ENCODE measurements at regions not wholly inside any gene's neighbourhood (a gene's known extent, or its start where the extent isn't known, plus 50 kb on each side); places are given as distances from the start of the nearest gene placed in this dataset.

DNA sequence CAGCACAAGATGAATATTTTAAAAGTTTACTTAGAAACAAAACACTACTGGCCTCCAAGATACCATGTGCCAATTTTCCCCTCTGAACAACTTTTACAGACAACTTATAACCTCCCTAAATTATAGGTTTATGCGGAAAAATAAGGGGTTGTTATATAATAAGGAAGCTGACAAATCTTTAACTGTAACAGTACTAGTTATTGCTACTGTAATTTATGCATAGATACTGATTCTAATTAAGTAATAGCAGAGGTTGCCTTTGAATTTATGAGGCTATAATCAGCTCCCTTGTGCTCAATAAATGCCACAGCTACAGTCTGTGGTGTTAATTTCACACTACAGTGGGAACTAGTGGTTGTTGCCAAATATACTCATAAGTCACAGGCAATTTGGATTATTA is 291.3 kb upstream of the PCSK5 start:
- TF ChIP-seq POLR2AphosphoS5 (IDR thresholded peaks at IDR 0.05) (no peak), MXI1 (conservative IDR thresholded peaks at IDR 0.05; ENCODE audit: poor library complexity, severe bottlenecking) (no peak), EP300 (conservative IDR thresholded peaks at IDR 0.05; ENCODE audit: poor library complexity, severe bottlenecking) (no peak), SMC3 (conservative IDR thresholded peaks at IDR 0.05; ENCODE audit: poor library complexity) (no peak)
- TF ChIP-seq, protein P1, sequence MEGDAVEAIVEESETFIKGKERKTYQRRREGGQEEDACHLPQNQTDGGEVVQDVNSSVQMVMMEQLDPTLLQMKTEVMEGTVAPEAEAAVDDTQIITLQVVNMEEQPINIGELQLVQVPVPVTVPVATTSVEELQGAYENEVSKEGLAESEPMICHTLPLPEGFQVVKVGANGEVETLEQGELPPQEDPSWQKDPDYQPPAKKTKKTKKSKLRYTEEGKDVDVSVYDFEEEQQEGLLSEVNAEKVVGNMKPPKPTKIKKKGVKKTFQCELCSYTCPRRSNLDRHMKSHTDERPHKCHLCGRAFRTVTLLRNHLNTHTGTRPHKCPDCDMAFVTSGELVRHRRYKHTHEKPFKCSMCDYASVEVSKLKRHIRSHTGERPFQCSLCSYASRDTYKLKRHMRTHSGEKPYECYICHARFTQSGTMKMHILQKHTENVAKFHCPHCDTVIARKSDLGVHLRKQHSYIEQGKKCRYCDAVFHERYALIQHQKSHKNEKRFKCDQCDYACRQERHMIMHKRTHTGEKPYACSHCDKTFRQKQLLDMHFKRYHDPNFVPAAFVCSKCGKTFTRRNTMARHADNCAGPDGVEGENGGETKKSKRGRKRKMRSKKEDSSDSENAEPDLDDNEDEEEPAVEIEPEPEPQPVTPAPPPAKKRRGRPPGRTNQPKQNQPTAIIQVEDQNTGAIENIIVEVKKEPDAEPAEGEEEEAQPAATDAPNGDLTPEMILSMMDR (IDR thresholded peaks at IDR 0.05; ENCODE audit: poor library complexity, severe bottlenecking): no peak
- TF ChIP-seq, protein P2, sequence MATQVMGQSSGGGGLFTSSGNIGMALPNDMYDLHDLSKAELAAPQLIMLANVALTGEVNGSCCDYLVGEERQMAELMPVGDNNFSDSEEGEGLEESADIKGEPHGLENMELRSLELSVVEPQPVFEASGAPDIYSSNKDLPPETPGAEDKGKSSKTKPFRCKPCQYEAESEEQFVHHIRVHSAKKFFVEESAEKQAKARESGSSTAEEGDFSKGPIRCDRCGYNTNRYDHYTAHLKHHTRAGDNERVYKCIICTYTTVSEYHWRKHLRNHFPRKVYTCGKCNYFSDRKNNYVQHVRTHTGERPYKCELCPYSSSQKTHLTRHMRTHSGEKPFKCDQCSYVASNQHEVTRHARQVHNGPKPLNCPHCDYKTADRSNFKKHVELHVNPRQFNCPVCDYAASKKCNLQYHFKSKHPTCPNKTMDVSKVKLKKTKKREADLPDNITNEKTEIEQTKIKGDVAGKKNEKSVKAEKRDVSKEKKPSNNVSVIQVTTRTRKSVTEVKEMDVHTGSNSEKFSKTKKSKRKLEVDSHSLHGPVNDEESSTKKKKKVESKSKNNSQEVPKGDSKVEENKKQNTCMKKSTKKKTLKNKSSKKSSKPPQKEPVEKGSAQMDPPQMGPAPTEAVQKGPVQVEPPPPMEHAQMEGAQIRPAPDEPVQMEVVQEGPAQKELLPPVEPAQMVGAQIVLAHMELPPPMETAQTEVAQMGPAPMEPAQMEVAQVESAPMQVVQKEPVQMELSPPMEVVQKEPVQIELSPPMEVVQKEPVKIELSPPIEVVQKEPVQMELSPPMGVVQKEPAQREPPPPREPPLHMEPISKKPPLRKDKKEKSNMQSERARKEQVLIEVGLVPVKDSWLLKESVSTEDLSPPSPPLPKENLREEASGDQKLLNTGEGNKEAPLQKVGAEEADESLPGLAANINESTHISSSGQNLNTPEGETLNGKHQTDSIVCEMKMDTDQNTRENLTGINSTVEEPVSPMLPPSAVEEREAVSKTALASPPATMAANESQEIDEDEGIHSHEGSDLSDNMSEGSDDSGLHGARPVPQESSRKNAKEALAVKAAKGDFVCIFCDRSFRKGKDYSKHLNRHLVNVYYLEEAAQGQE (IDR thresholded peaks at IDR 0.05; ENCODE audit: borderline replicate concordance): no peak
